Activated naive CD8-positive, alpha-beta T cell treated with anti-CD3 and anti-CD28 coated beads, Interleukin-2, amount 50 U/mL, for 24 hours (primary cell): ENCODE measurements at regions not wholly inside any gene's neighbourhood (a gene's known extent, or its start where the extent isn't known, plus 50 kb on each side); places are given as distances from the start of the nearest gene placed in this dataset.

Experiments used
- ATAC-seq: fragments of 150-1000 bp; cut with Tn5 transposase; one replicate; pipeline ENCODE4 v1.10.0; 2021
- DNase-seq: peaks from one replicate; pipeline ENCODE4 v3.0.0; 2021
- H3K27ac Mint-ChIP-seq: one replicate; pipeline ENCODE4 v1.8.0; 2021; ENCODE audit warnings: mild to moderate bottlenecking, mixed read lengths
- H3K27me3 Mint-ChIP-seq: one replicate; pipeline ENCODE4 v1.8.0; 2021; ENCODE audit warnings: mixed read lengths
- H3K36me3 Mint-ChIP-seq: one replicate; pipeline ENCODE4 v1.8.0; 2021; ENCODE audit warnings: low read depth, mixed read lengths
- H3K4me1 Mint-ChIP-seq: one replicate; pipeline ENCODE4 v1.8.0; 2021; ENCODE audit warnings: mixed read lengths
- H3K4me3 Mint-ChIP-seq: one replicate; pipeline ENCODE4 v1.8.0; 2021; ENCODE audit warnings: mild to moderate bottlenecking, moderate library complexity, mixed read lengths
- H3K9me3 Mint-ChIP-seq: one replicate; pipeline ENCODE4 v1.8.0; 2021; ENCODE audit warnings: mixed read lengths

DNA sequence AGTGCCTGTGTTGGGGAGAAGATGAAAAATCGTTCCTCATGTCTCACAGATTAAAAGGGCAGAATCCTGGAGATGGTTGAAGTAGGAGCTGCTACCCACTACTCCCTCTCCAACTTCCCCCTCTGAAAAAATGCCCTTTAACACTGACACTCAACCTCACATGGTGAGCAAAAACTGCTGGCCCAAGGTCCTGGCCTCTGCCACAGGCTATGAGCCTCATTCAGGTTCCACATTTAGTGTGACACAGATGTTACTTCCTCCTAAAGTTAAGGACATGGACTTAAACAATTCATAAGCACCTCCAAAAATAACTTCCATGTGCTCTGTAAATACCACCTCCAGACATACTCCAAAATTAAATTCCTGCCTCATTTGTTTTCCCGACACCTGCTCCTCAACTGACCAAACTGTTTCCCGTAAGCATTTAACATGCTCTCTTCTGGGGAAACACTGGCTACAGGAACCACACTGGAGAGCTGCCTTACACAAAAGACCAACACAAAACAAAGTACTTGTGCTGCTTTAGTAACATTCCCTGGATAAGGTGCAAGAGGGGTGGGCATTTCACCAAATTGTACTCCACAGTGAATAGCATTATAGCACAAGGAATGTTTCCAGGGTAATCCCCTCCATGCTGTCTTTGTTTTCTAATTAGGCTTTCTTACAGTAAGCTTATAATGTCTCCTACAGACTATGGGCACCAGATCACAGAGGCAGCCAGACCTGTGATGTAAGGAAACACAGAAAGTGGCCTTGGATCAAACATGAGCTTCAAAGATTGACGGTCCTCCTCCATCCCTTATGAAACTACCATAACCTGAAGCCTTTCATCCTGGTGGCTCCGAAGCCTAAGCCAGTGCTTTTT is 57.0 kb downstream of the PHLDA1 start:
- ATAC-seq (no peak), DNase-seq (no peak)
- Mint-ChIP-seq H3K4me3 (no peak overlapping the region), H3K27me3 (no peaks in the 10 kb centered on the region), H3K36me3 (peaks cover 17% of the 10 kb centered on the region), H3K4me1 (peaks cover 90% of the 10 kb centered on the region), H3K27ac (peak overlapping the region; percentile 36), H3K9me3 (peaks cover 23% of the 10 kb centered on the region)

DNA sequence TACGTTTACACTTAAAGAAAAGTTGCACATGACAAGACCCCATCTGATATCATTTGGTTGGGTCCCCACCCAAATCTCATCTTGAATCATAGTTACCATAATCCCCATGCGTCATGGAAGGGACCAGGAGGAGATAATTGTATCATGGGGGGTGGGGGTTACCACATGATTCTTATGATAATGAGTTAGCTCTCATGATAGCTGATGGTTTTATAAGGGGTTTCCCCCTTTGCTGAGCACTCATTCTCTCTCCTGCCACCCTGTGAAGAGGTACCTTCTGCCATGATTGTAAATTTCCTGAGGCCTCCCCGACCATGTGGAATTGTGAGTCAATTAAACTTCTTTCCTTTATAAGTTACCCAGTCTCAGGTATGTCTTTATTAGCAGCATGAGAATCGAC is 60.3 kb downstream of the PHLDA1 start:
- peaks cover 66% of the 10 kb centered on the region for H3K4me1 Mint-ChIP-seq
- peak; percentile 85 for ATAC-seq
- H3K27ac Mint-ChIP-seq: peak overlapping the region; percentile 87
- H3K4me3 Mint-ChIP-seq: peak overlapping the region; percentile 25
- no peaks in the 10 kb centered on the region for H3K27me3 Mint-ChIP-seq
- peaks cover 23% of the 10 kb centered on the region for H3K9me3 Mint-ChIP-seq
- DNase-seq: no peak
- H3K36me3 Mint-ChIP-seq: peaks cover 17% of the 10 kb centered on the region

DNA sequence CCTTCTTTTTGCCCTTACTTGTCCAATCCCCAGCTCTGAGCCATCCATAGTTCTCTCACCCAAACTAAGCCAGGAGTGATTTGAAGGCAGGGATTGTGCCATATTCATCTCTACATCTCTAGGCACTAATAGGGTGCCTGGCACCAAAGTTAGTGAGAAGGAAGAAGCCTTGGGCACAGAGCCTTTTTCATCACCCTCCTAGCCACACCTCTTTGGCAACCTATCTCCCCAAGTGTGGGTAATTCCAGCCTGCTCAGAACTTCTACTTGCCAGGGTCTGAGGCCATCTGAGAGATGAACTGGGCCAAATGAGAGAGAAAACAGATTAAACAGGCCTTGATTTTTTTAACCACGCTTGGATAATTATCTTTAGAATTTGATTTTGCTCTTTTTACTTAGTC is 61.3 kb downstream of the PHLDA1 start:
- H3K4me1 Mint-ChIP-seq: peaks cover 71% of the 10 kb centered on the region
- peak overlapping the region; percentile 87 for H3K27ac Mint-ChIP-seq
- ATAC-seq: peak; percentile 25
- H3K9me3 Mint-ChIP-seq: peaks cover 23% of the 10 kb centered on the region
- no peak overlapping the region for H3K4me3 Mint-ChIP-seq
- no peaks in the 10 kb centered on the region for H3K27me3 Mint-ChIP-seq
- H3K36me3 Mint-ChIP-seq: peaks cover 17% of the 10 kb centered on the region
- DNase-seq: no peak

DNA sequence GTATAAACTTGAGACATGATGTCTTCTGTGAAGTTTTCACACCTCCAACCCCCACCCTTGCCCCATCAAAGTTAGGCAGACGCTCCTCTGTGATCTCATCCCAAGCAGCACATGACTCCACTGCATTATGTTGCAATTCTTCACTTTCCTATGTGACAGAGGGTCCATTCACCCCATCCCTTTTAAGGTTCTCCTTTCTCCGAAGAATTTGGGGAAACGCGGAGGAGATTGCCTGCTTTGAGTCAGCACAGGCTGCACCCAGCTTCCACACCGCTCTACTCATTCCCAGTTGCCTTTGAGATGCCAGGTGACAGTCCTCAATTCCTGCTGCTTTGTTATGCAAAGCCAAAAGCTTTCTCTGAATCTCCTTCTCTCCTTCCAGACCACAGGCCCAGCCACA is 61.8 kb downstream of the PHLDA1 start:
- peaks cover 23% of the 10 kb centered on the region for H3K9me3 Mint-ChIP-seq
- H3K27ac Mint-ChIP-seq: peak overlapping the region; percentile 67
- H3K4me3 Mint-ChIP-seq: no peak overlapping the region
- DNase-seq (no peak), ATAC-seq (no peak)
- H3K27me3 Mint-ChIP-seq: no peaks in the 10 kb centered on the region
- H3K36me3 Mint-ChIP-seq: peaks cover 17% of the 10 kb centered on the region
- H3K4me1 Mint-ChIP-seq: peaks cover 67% of the 10 kb centered on the region

DNA sequence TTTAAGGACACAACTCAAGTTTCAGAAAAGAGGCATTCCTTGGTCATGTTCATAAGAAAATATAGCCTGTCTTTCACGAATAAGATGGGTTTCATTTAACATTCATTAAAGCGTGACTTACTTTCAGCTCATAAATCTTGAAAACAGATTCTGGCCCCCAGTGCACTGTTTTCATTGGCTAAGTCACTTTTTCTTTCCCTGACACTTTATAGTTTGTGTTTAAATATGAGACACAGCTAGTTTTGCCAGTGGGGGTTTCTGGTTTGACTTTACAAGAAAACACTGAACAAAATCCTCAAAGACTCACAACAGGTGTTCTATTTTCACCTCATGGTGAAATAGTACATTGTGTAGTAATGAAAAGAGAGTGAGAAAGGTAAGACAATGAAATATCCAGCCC is 65.9 kb downstream of the PHLDA1 start:
- Mint-ChIP-seq H3K4me1 (peaks cover 38% of the 10 kb centered on the region), H3K36me3 (peaks cover 1% of the 10 kb centered on the region), H3K9me3 (no peaks in the 10 kb centered on the region), H3K27ac (peak overlapping the region; percentile 20), H3K27me3 (no peaks in the 10 kb centered on the region), H3K4me3 (no peak overlapping the region)
- no peak for ATAC-seq
- no peak for DNase-seq

DNA sequence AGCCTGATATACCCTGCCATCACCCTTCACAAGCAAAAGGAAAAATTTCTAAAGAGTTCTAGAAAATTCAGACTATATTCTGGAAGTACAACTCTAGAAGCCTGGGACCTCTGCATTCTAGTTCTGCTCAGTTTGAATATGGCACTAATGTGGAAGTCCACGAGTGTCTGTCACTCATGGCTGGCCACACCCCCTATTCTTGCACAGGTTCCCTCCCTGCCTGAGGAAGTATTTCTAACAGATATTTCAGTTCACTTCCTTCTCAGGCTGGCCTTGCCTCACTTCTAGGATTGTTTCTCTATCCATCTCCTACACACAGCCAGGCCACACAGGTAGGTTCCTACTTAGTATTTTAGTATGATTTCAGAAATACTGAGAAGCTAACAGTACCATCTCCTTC is 67.4 kb downstream of the PHLDA1 start:
- no peaks in the 10 kb centered on the region for H3K9me3 Mint-ChIP-seq
- no peak overlapping the region for H3K27ac Mint-ChIP-seq
- H3K27me3 Mint-ChIP-seq: no peaks in the 10 kb centered on the region
- DNase-seq (no peak), ATAC-seq (no peak)
- H3K36me3 Mint-ChIP-seq: no peaks in the 10 kb centered on the region
- no peak overlapping the region for H3K4me3 Mint-ChIP-seq
- H3K4me1 Mint-ChIP-seq: peaks cover 34% of the 10 kb centered on the region

DNA sequence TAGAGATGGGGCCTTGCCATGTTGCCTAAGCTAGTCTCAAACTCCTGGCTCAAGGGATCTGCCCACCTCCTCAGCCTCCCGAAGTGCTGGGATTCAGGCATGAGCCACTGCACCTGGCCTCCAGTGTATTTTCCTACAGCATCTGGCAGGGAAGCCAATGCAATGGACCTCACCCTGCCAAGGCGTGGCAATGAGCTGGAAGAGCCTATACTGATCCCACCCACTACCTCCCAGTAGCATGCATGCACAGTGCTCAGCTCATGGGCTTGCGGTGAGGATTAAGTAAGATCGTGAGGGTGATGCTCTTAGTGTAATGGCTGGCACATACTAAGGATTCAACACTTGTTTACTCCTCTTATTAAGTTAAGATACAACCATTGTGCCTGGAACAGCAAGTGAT is 69.7 kb downstream of the PHLDA1 start:
- no peak for ATAC-seq

DNA sequence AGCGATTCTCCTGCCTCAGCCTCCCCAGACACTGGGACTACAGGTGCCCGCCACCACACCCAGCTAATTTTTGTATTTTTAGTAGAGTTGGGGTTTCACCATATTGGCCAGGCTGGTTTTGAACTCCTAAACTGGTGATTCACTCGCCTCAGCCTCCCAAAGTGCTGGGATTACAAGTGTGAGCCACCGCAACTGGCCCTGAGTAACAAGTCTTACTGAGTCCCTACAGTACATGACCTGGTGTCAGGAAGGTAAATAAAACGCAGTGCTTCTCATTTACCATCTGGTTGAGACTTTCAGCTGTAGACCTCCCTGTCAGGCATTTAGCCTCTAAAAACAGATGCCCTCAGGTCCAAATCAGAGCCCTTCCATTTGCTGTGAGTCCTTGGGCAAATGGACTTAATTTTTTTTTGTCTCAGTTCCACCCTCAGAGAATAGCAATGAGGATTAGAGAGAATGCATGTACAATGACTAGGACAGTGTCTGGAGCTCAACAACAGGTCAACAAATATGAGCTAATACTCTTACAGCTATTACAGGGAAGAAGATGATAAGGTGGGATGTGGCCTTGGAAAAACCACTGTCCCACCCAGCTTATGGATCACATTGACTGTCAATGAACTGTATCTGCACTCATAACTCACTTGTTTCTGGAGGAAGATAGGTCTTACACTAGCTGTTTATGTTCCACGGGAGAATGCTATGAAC is 70.5 kb downstream of the PHLDA1 start:
- no peak for DNase-seq
- peaks cover 34% of the 10 kb centered on the region for H3K4me1 Mint-ChIP-seq
- no peaks in the 10 kb centered on the region for H3K27me3 Mint-ChIP-seq
- no peaks in the 10 kb centered on the region for H3K9me3 Mint-ChIP-seq
- no peak overlapping the region for H3K27ac Mint-ChIP-seq
- no peak for ATAC-seq
- H3K36me3 Mint-ChIP-seq: no peaks in the 10 kb centered on the region
- H3K4me3 Mint-ChIP-seq: no peak overlapping the region

More for the DNA sequence above, 69.7 kb downstream of the PHLDA1 start:
- Mint-ChIP-seq H3K4me3 (no peak overlapping the region), H3K27ac (no peak overlapping the region), H3K4me1 (peaks cover 36% of the 10 kb centered on the region), H3K27me3 (no peaks in the 10 kb centered on the region), H3K36me3 (no peaks in the 10 kb centered on the region), H3K9me3 (no peaks in the 10 kb centered on the region)
- DNase-seq: no peak

DNA sequence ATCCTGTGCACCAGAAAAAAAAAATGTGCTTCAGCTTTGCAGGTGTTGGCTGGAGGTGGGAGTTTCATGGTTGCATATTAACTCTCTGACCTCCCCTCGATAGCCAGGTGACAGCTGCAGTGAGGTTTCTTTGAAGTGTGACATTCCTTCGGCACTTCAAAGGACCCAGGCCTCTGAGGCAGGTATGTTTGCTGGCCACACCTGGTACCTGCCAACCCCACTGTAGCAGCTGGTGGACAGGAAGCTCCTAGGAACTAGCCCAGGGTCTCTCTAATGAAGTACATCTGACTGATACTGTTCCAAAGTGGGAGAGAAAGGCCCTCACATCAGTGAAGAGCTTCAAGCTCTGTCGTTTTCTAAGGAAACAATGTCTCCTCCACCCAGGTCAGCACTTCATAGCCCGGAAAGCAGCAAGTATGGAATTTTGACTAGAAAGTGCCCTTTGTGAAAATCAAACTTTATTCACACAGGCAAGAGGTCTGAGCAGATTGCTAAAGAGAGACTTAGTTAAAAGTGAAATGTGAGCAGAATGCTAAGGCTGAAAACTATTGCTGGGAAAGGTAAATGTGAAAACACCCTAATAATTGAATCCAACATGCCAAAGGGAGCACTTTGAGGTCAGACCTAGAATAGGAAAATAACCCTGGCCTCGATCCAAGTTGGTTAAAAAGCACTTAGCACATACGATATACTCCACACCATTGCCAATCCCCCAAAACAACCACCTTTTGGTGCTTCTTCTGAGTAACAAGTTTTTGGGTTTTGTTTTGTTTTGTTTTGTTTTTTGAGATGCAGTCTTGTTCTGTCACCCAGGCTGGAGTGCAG is 71.3 kb downstream of the PHLDA1 start:
- no peak for ATAC-seq
- Mint-ChIP-seq H3K9me3 (no peaks in the 10 kb centered on the region), H3K27ac (no peak overlapping the region), H3K36me3 (no peaks in the 10 kb centered on the region), H3K4me1 (peaks cover 26% of the 10 kb centered on the region), H3K27me3 (no peaks in the 10 kb centered on the region), H3K4me3 (no peak overlapping the region)
- DNase-seq: no peak

DNA sequence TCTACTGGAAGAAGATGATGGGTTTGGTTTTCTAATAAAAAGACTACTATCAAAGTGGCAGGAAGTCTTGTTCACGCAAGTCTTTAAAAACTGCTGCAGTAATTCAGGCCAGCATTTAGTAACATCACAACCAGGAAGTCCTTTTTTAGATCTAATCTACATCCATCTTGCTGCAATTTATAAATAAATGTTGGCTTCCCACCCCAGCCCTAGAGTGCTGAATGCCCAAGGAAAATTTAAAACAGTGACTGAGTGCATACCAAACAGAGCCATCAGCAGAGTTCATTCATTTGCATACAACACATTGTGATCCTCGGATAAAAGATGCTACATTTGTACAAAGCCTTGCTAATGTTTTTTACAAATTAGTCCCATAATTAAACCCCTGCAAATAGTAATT is 72.1 kb downstream of the PHLDA1 start:
- H3K9me3 Mint-ChIP-seq: no peaks in the 10 kb centered on the region
- H3K27ac Mint-ChIP-seq: no peak overlapping the region
- peaks cover 27% of the 10 kb centered on the region for H3K4me1 Mint-ChIP-seq
- ATAC-seq: no peak
- no peaks in the 10 kb centered on the region for H3K27me3 Mint-ChIP-seq
- H3K4me3 Mint-ChIP-seq: no peak overlapping the region
- no peaks in the 10 kb centered on the region for H3K36me3 Mint-ChIP-seq
- DNase-seq: no peak

DNA sequence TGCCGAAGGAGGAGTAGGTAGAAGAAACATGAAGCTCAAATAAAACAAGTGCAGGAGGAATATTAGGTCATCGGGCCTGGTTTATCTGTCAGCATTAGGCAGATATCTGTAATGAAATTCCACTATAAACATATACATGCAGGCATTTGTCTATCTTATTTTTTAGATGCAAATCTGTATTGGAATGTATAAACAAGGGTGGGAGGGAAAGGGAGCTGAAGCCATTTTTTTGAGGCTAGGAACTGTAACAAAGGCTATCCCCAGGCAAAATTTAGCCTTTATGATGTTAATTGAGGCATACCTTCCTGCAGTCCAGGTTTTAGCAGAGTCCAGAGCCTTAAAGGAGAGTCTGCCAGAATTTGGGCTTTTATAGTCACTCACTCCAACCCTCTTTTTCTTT is 72.5 kb downstream of the PHLDA1 start:
- no peaks in the 10 kb centered on the region for H3K36me3 Mint-ChIP-seq
- no peak overlapping the region for H3K4me3 Mint-ChIP-seq
- DNase-seq (no peak), ATAC-seq (no peak)
- no peaks in the 10 kb centered on the region for H3K27me3 Mint-ChIP-seq
- peaks cover 28% of the 10 kb centered on the region for H3K4me1 Mint-ChIP-seq
- H3K9me3 Mint-ChIP-seq: no peaks in the 10 kb centered on the region
- no peak overlapping the region for H3K27ac Mint-ChIP-seq

DNA sequence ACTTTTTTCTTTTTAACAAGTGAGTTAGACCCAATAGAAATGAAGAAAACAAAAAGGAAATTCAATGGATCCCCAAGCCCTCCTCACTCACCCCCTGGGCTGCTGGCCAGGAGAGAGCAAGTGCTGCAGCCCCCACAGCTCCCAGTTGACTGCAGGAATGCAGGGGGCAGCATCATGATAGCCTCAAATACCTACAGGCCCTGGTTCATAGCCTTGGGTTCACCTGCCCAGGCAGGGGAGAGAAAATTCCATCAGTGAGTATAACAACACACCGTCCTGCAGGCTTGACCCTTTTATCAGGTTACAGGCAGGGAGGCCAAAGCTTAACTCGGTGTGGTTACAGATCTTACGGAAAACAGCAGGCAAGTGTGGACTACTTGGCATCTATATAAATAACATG is 76.3 kb downstream of the PHLDA1 start:
- ATAC-seq: no peak
- no peaks in the 10 kb centered on the region for H3K27me3 Mint-ChIP-seq
- no peak overlapping the region for H3K27ac Mint-ChIP-seq

DNA sequence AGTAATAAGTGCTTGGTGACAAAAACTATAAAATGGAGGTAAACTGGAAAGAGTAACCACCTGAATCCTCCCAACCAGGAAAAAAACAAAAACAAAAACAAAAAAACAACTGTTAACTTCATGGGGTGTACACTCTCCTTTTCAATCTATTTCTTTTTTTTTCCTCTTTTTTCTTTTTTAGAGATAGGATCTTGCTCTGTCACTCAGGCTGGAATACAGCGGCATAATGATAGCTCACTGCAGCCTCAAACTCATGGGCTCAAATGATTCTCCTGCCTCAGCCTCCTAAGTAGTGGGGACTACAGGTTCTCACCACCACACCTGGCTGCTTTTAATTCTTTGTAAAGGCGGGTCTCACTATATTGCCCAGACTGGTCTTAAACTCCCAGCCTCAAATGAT is 76.8 kb downstream of the PHLDA1 start:
- no peaks in the 10 kb centered on the region for H3K36me3 Mint-ChIP-seq
- DNase-seq (no peak), ATAC-seq (no peak)
- H3K4me3 Mint-ChIP-seq: no peak overlapping the region
- H3K4me1 Mint-ChIP-seq: peaks cover 41% of the 10 kb centered on the region
- no peaks in the 10 kb centered on the region for H3K9me3 Mint-ChIP-seq
- no peaks in the 10 kb centered on the region for H3K27me3 Mint-ChIP-seq
- H3K27ac Mint-ChIP-seq: no peak overlapping the region

More for the DNA sequence above, 76.3 kb downstream of the PHLDA1 start:
- Mint-ChIP-seq H3K4me1 (peaks cover 46% of the 10 kb centered on the region), H3K9me3 (no peaks in the 10 kb centered on the region), H3K36me3 (no peaks in the 10 kb centered on the region), H3K4me3 (no peak overlapping the region)
- DNase-seq: no peak

DNA sequence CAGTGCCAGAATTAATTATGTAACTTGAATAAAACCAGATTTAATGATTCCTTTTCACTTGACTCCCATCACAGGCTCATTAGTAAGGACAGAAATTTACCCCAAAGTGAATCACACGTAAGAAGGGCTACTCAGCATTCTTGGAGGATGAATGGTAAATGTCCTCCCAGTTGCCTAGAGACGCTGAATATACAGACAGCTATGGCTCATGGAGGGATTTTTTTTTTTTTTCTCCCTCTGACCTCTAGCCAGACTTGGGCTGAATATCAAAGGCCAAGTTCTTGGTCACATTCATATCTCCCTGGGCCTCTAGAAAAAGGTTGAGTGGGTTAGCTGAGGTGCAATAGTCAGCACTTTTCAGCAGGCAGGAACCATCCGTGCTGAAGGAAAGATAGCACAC is 77.5 kb downstream of the PHLDA1 start:
- H3K27ac Mint-ChIP-seq: no peak overlapping the region
- H3K9me3 Mint-ChIP-seq: no peaks in the 10 kb centered on the region
- H3K4me1 Mint-ChIP-seq: peaks cover 36% of the 10 kb centered on the region
- H3K27me3 Mint-ChIP-seq: no peaks in the 10 kb centered on the region
- H3K4me3 Mint-ChIP-seq: no peak overlapping the region
- DNase-seq: no peak
- peak; percentile 86 for ATAC-seq
- H3K36me3 Mint-ChIP-seq: no peaks in the 10 kb centered on the region
